ENCODE measurements at regions not wholly inside any gene's neighbourhood (a gene's known extent, or its start where the extent isn't known, plus 50 kb on each side); places are given as distances from the start of the nearest gene placed in this dataset.

DNA sequence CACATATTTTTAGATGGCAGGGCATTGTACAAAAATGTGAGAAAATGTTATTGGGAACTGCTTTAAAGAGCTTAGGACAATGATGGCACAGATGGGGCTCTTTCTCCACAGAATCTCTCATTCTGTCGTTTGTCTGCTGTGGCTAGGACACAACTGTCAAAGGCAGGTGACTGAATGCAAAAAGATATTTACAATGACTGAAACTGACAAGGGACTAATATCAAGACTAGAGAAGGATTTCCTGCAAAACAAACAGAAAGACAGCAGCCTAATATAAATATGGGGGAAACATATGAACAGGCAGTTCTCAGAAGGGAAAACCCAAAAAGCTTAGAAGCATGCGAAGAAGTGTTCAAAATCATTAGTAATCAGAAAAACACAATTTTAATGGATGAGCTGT, 177.5 kb upstream of the AFF2 start:
- H4K20me1 ChIP-seq (ENCODE audit: insufficient read depth), result no peaks in the 10 kb centered on the region
- no peaks in the 10 kb centered on the region for H3K9me3 ChIP-seq (ENCODE audit: low read length)
- no peaks in the 10 kb centered on the region for H3K36me3 ChIP-seq (ENCODE audit: insufficient read depth, low read length)
- no peak overlapping the region for H3K27ac ChIP-seq (ENCODE audit: low read length)
- H3K4me3 ChIP-seq (ENCODE audit: low read length), result no peak overlapping the region
- no peak overlapping the region for H3K4me2 ChIP-seq (ENCODE audit: low read length)
- H2AFZ ChIP-seq (ENCODE audit: low read depth, low read length), result no peak overlapping the region
- H3K79me2 ChIP-seq (replicated peaks; ENCODE audit: insufficient read depth, low read length), result no peaks in the 10 kb centered on the region
- no peak overlapping the region for H3K9ac ChIP-seq (ENCODE audit: low read length)
- TF ChIP-seq, protein P1, sequence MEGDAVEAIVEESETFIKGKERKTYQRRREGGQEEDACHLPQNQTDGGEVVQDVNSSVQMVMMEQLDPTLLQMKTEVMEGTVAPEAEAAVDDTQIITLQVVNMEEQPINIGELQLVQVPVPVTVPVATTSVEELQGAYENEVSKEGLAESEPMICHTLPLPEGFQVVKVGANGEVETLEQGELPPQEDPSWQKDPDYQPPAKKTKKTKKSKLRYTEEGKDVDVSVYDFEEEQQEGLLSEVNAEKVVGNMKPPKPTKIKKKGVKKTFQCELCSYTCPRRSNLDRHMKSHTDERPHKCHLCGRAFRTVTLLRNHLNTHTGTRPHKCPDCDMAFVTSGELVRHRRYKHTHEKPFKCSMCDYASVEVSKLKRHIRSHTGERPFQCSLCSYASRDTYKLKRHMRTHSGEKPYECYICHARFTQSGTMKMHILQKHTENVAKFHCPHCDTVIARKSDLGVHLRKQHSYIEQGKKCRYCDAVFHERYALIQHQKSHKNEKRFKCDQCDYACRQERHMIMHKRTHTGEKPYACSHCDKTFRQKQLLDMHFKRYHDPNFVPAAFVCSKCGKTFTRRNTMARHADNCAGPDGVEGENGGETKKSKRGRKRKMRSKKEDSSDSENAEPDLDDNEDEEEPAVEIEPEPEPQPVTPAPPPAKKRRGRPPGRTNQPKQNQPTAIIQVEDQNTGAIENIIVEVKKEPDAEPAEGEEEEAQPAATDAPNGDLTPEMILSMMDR (IDR thresholded peaks at IDR 0.05; ENCODE audit: poor library complexity, severe bottlenecking), result no peak
- TF ChIP-seq, protein P2, sequence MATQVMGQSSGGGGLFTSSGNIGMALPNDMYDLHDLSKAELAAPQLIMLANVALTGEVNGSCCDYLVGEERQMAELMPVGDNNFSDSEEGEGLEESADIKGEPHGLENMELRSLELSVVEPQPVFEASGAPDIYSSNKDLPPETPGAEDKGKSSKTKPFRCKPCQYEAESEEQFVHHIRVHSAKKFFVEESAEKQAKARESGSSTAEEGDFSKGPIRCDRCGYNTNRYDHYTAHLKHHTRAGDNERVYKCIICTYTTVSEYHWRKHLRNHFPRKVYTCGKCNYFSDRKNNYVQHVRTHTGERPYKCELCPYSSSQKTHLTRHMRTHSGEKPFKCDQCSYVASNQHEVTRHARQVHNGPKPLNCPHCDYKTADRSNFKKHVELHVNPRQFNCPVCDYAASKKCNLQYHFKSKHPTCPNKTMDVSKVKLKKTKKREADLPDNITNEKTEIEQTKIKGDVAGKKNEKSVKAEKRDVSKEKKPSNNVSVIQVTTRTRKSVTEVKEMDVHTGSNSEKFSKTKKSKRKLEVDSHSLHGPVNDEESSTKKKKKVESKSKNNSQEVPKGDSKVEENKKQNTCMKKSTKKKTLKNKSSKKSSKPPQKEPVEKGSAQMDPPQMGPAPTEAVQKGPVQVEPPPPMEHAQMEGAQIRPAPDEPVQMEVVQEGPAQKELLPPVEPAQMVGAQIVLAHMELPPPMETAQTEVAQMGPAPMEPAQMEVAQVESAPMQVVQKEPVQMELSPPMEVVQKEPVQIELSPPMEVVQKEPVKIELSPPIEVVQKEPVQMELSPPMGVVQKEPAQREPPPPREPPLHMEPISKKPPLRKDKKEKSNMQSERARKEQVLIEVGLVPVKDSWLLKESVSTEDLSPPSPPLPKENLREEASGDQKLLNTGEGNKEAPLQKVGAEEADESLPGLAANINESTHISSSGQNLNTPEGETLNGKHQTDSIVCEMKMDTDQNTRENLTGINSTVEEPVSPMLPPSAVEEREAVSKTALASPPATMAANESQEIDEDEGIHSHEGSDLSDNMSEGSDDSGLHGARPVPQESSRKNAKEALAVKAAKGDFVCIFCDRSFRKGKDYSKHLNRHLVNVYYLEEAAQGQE (IDR thresholded peaks at IDR 0.05; ENCODE audit: borderline replicate concordance), result no peak
- TF ChIP-seq EP300 (conservative IDR thresholded peaks at IDR 0.05; ENCODE audit: poor library complexity, severe bottlenecking) (no peak), TAF1 (IDR thresholded peaks at IDR 0.05; ENCODE audit: low read depth) (no peak)
- H3K9me2 ChIP-seq (ENCODE audit: insufficient read depth, low read length), result no peaks in the 10 kb centered on the region
- no peaks in the 10 kb centered on the region for H3F3A ChIP-seq (ENCODE audit: insufficient read depth, low read length, poor library complexity, severe bottlenecking)
- no peaks in the 10 kb centered on the region for H3K27me3 ChIP-seq (ENCODE audit: insufficient read depth, low read depth, low read length)

DNA sequence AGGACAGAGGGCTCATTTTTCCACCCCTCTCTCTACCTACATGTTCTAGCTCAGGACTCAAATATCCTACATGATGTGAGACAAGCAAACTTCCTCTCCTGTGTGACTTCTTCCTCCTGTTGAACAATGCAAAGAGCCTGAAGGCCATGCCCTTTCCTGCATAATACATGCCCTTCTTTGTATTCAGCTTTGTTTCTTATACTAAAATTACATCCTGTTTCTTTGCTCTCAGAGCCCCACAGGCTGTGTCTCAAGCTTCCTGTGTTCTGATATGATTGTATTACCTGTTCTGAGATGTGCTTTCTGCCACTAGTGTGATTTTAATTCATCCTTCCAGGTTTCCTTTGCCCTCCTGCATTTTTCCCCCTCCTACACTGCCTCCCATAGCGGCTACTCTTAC, 166.4 kb upstream of the AFF2 start:
- H3K4me3 ChIP-seq (ENCODE audit: low read length), result no peak overlapping the region
- H4K20me1 ChIP-seq (ENCODE audit: insufficient read depth), result no peaks in the 10 kb centered on the region
- H3K36me3 ChIP-seq (ENCODE audit: insufficient read depth, low read length), result no peaks in the 10 kb centered on the region
- H3F3A ChIP-seq (ENCODE audit: insufficient read depth, low read length, poor library complexity, severe bottlenecking), result no peaks in the 10 kb centered on the region
- no peak for TF ChIP-seq TAF1 (IDR thresholded peaks at IDR 0.05; ENCODE audit: low read depth)
- no peak for TF ChIP-seq EP300 (conservative IDR thresholded peaks at IDR 0.05; ENCODE audit: poor library complexity, severe bottlenecking)
- no peak for TF ChIP-seq RAD21 (conservative IDR thresholded peaks at IDR 0.05)
- TF ChIP-seq, protein P1 (IDR thresholded peaks at IDR 0.05; ENCODE audit: poor library complexity, severe bottlenecking), result no peak
- TF ChIP-seq, protein P2 (IDR thresholded peaks at IDR 0.05; ENCODE audit: borderline replicate concordance), result no peak
- no peak for TF ChIP-seq MXI1 (conservative IDR thresholded peaks at IDR 0.05; ENCODE audit: poor library complexity, severe bottlenecking)
- no peak for TF ChIP-seq POLR2AphosphoS5 (IDR thresholded peaks at IDR 0.05)
- TF ChIP-seq EZH2 (IDR thresholded peaks at IDR 0.05; ENCODE audit: borderline replicate concordance, insufficient read depth, low read length, poor library complexity, severe bottlenecking), result no peak
- no peak for TF ChIP-seq SMC3 (conservative IDR thresholded peaks at IDR 0.05; ENCODE audit: poor library complexity)
- no peak overlapping the region for H2AFZ ChIP-seq (ENCODE audit: low read depth, low read length)
- no peak overlapping the region for H3K4me2 ChIP-seq (ENCODE audit: low read length)
- no peaks in the 10 kb centered on the region for H3K9me3 ChIP-seq (ENCODE audit: low read length)
- H3K9ac ChIP-seq (ENCODE audit: low read length), result no peak overlapping the region
- no peak overlapping the region for H3K27ac ChIP-seq (ENCODE audit: low read length)
- H3K27me3 ChIP-seq (ENCODE audit: insufficient read depth, low read depth, low read length), result no peaks in the 10 kb centered on the region
- no peaks in the 10 kb centered on the region for H3K79me2 ChIP-seq (replicated peaks; ENCODE audit: insufficient read depth, low read length)
- no peaks in the 10 kb centered on the region for H3K9me2 ChIP-seq (ENCODE audit: insufficient read depth, low read length)

Measured in neural cell (in vitro differentiated cells).